ENCODE measurements at regions not wholly inside any gene's neighbourhood (a gene's known extent, or its start where the extent isn't known, plus 50 kb on each side); places are given as distances from the start of the nearest gene placed in this dataset.

DNA sequence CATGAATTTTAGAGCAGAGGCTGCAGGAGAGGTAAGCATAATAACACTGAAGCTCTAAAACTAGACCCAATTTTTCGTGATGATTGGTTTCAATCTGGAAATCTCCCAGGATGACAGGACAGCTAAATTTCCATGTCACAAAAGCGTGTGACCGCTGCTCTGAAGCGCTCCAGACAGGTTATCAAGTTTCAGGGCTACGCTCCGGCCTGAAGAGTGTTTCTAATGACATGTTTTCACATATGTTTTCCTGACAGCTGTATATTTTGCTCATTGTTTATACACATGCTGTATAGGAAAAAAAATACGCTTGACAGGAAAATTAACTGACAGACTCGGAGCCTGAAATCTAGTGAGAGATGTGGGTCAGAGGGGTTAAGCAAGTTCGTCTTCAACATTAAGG is 219.8 kb upstream of the BMPER start:
- TF ChIP-seq SP1 (IDR thresholded peaks at IDR 0.05; ENCODE audit: low read depth) (no peak), POLR2AphosphoS5 (IDR thresholded peaks at IDR 0.05; ENCODE audit: low read depth, low read length) (no peak), EZH2phosphoT487 (IDR thresholded peaks at IDR 0.05; ENCODE audit: borderline replicate concordance) (no peak), YY1 (IDR thresholded peaks at IDR 0.05; ENCODE audit: extremely low read depth, insufficient replicate concordance, low read depth, low read length) (no peak), POLR2A (IDR thresholded peaks at IDR 0.05; ENCODE audit: borderline replicate concordance, extremely low read depth, insufficient read depth, insufficient read length) (no peak), EZH2 (IDR thresholded peaks at IDR 0.05) (no peak), RAD21 (IDR thresholded peaks at IDR 0.05; ENCODE audit: low read depth) (no peak), TCF7L2 (IDR thresholded peaks at IDR 0.05; ENCODE audit: borderline replicate concordance, extremely low read depth, insufficient read depth, insufficient read length) (no peak)
- TF ChIP-seq, protein P1, sequence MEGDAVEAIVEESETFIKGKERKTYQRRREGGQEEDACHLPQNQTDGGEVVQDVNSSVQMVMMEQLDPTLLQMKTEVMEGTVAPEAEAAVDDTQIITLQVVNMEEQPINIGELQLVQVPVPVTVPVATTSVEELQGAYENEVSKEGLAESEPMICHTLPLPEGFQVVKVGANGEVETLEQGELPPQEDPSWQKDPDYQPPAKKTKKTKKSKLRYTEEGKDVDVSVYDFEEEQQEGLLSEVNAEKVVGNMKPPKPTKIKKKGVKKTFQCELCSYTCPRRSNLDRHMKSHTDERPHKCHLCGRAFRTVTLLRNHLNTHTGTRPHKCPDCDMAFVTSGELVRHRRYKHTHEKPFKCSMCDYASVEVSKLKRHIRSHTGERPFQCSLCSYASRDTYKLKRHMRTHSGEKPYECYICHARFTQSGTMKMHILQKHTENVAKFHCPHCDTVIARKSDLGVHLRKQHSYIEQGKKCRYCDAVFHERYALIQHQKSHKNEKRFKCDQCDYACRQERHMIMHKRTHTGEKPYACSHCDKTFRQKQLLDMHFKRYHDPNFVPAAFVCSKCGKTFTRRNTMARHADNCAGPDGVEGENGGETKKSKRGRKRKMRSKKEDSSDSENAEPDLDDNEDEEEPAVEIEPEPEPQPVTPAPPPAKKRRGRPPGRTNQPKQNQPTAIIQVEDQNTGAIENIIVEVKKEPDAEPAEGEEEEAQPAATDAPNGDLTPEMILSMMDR (IDR thresholded peaks at IDR 0.05 in 2 of 3, conservative IDR thresholded peaks at IDR 0.05 in 1 of 3; ENCODE audit: borderline replicate concordance in 1 of 3, insufficient read depth in 1 of 3, low read depth in 2 of 3, low read length in 2 of 3): no peak
- TF ChIP-seq, protein P2, sequence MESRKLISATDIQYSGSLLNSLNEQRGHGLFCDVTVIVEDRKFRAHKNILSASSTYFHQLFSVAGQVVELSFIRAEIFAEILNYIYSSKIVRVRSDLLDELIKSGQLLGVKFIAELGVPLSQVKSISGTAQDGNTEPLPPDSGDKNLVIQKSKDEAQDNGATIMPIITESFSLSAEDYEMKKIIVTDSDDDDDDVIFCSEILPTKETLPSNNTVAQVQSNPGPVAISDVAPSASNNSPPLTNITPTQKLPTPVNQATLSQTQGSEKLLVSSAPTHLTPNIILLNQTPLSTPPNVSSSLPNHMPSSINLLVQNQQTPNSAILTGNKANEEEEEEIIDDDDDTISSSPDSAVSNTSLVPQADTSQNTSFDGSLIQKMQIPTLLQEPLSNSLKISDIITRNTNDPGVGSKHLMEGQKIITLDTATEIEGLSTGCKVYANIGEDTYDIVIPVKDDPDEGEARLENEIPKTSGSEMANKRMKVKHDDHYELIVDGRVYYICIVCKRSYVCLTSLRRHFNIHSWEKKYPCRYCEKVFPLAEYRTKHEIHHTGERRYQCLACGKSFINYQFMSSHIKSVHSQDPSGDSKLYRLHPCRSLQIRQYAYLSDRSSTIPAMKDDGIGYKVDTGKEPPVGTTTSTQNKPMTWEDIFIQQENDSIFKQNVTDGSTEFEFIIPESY (IDR thresholded peaks at IDR 0.05; ENCODE audit: extremely low read depth, insufficient replicate concordance, low read length): no peak
- TF ChIP-seq, protein P3, sequence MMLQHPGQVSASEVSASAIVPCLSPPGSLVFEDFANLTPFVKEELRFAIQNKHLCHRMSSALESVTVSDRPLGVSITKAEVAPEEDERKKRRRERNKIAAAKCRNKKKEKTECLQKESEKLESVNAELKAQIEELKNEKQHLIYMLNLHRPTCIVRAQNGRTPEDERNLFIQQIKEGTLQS (IDR thresholded peaks at IDR 0.05): no peak
- TF ChIP-seq, protein P4, sequence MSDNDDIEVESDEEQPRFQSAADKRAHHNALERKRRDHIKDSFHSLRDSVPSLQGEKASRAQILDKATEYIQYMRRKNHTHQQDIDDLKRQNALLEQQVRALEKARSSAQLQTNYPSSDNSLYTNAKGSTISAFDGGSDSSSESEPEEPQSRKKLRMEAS (IDR thresholded peaks at IDR 0.05): no peak

Data from HCT116 (cell line).